Effector memory CD8-positive, alpha-beta T cell (primary cell): ENCODE measurements at regions not wholly inside any gene's neighbourhood (a gene's known extent, or its start where the extent isn't known, plus 50 kb on each side); places are given as distances from the start of the nearest gene placed in this dataset.
"Not testable (repeated sequence)": the region's sequence is repeated elsewhere in the genome, so short reads cannot be mapped to it uniquely, and the experiment has no call there.

Source experiments
- ATAC-seq: fragments of 150-1000 bp; cut with Tn5 transposase; replicated peaks from 2 replicates; pipeline ENCODE4 v1.10.0; 2021; ENCODE audit warnings: mild to moderate bottlenecking, moderate library complexity
- DNase-seq, 3 experiments: peaks; one replicate each; pipeline ENCODE4 v3.0.0; 2021
- H3K27ac Mint-ChIP-seq, 2 donors: one replicate each; pipeline ENCODE4 v1.8.0; 2022; ENCODE audit warnings: mild to moderate bottlenecking in 2 of 2, mixed read lengths in 2 of 2, moderate library complexity in 2 of 2
- H3K27me3 Mint-ChIP-seq, 2 donors: one replicate each; pipeline ENCODE4 v1.8.0; 2022; ENCODE audit warnings: mixed read lengths in 2 of 2
- H3K36me3 Mint-ChIP-seq: one replicate; pipeline ENCODE4 v1.8.0; 2022; ENCODE audit warnings: mild to moderate bottlenecking, moderate library complexity, mixed read lengths; ENCODE audit not compliant: insufficient read depth
- H3K4me1 Mint-ChIP-seq, 2 donors: one replicate each; pipeline ENCODE4 v1.8.0; 2022; ENCODE audit warnings: low read depth in 2 of 2, mixed read lengths in 2 of 2
- H3K4me3 Mint-ChIP-seq, 2 donors: one replicate each; pipeline ENCODE4 v1.8.0; 2022; ENCODE audit warnings: mild to moderate bottlenecking in 2 of 2, mixed read lengths in 2 of 2, moderate library complexity in 2 of 2
- H3K9me3 Mint-ChIP-seq, 2 donors: one replicate each; pipeline ENCODE4 v1.8.0; 2022; ENCODE audit warnings: mixed read lengths in 2 of 2

DNA sequence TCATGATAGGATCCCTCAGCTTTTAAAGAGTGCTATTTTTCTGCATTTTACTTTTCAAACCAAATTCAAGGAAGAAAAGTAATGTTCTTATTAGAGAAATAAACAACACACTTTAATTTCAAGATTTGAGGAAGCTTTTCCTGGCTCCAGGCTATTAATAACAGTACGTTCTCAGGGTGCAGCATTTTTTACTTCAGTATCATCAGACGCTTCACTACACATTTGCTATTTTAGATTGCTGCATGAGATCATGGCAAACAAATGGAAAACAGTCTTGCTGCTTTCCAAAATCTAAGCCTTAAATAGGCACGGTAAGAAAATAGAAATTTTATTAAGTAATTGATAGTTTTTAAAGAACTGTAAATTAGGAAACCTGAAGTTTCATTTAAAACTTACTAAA is 253.6 kb upstream of the EXOC2 start:
- Mint-ChIP-seq H3K4me1 (no peaks in the 10 kb centered on the region), H3K9me3 (peaks cover 0 to 2% of the 10 kb centered on the region in 2 donors), H3K36me3 (no peaks in the 10 kb centered on the region), H3K27me3 (peaks cover 8 to 19% of the 10 kb centered on the region in 2 donors), H3K4me3 (no peak overlapping the region), H3K27ac (no peak overlapping the region)
- DNase-seq (no peak), ATAC-seq (no peak)

DNA sequence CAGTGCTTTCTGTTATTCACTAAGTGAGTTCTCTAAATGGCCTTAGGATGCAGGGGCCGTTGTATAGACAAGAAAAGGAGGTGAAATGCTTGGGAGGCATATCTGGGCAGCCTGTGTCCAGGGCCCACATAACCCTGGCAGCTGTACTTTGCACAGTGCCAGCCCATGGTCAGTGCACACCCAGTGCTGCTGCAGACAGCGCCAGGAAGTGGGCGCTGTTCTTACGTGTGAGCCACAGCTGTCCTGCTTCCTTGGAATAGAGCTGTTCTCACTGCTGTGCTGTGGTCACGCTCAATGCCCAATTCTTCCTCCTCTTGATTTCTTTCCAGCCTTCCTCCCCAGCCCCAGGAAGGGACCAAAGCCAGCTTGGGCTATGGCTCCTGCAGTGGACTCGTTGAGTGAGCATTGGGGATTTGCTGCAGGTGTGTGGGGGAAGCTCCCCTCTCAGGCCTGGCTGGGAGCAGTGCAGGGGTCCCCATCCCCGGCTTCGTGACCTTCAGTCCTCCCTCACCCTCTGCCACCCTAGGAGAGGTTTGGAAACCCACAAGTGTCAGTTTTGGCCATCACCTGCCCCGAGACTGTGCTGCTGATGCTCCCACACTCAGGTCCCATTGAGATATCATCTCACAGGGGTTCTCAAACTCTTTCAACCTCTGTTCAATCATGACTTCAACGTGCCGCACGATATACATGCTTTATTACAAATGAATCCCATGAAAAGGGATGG is 246.8 kb upstream of the EXOC2 start:
- no peak for ATAC-seq
- Mint-ChIP-seq H3K4me1 (no peaks in the 10 kb centered on the region), H3K4me3 (no peak overlapping the region), H3K27me3 (peaks cover 36 to 70% of the 10 kb centered on the region in 2 donors), H3K27ac (no peak overlapping the region), H3K36me3 (no peaks in the 10 kb centered on the region), H3K9me3 (peaks cover 0 to 2% of the 10 kb centered on the region in 2 donors)
- no peak for DNase-seq

DNA sequence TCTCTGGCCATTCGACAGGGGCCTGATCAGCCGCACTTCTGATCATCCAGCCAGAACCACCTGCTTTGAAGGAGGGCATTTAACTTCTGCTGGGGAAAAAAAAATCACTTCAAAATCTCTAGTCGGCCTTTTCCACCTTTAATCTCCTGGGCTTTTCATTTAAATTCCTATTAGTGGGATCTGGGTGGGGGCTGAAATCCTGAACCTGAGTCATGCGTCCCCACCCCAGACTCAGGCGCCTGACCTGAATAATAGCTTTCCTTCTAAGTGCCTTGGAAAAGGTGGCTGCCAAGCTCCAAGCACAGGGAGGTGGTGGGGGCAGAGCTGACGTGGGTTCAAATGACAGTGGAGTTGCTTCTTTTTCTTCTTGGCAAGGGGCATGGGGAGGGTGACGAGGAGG is 246.0 kb upstream of the EXOC2 start:
- no peak for DNase-seq
- Mint-ChIP-seq H3K9me3 (peaks cover 0 to 2% of the 10 kb centered on the region in 2 donors), H3K27ac (no peak overlapping the region)

DNA sequence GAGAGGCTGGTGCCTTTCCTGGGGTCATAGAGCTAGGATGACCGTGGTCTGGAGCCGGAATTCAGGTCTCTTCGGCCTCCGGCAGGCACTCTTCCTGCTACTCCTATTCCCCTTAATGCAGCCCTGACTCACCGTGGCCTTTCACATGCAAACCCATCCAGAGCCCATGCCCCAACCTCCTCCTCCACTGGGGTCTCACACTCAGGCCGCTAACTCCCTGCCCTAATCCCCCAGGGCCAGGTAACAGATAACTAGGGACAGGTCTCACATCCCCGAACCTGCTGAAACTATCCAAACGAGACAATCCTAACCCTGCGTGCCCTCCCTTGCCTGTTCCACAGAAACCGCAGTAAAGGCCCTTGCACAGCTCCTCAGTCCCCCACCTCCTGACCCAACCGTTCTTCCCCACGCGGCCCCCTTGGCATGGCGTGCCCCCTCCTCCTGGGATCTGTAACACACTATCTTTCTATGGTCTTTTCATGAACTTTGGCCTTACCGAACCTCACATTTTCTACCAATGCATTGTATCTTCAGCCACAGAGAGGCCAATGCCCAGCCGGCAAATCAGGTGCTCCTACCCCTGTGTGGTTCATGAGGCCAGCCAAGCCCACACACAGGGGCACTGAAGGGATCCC is 245.4 kb upstream of the EXOC2 start:
- Mint-ChIP-seq H3K27ac (no peak overlapping the region), H3K4me1 (no peaks in the 10 kb centered on the region), H3K4me3 (no peak overlapping the region), H3K27me3 (peaks cover 38 to 79% of the 10 kb centered on the region in 2 donors), H3K9me3 (peaks cover 0 to 2% of the 10 kb centered on the region in 2 donors), H3K36me3 (peaks cover 2% of the 10 kb centered on the region)
- DNase-seq = no peak
- no peak for ATAC-seq

More for the DNA sequence above, 246.0 kb upstream of the EXOC2 start:
- H3K36me3 Mint-ChIP-seq = peaks cover 2% of the 10 kb centered on the region
- H3K27me3 Mint-ChIP-seq = peaks cover 38 to 78% of the 10 kb centered on the region in 2 donors
- ATAC-seq = no peak
- no peaks in the 10 kb centered on the region for H3K4me1 Mint-ChIP-seq
- H3K4me3 Mint-ChIP-seq = no peak overlapping the region

DNA sequence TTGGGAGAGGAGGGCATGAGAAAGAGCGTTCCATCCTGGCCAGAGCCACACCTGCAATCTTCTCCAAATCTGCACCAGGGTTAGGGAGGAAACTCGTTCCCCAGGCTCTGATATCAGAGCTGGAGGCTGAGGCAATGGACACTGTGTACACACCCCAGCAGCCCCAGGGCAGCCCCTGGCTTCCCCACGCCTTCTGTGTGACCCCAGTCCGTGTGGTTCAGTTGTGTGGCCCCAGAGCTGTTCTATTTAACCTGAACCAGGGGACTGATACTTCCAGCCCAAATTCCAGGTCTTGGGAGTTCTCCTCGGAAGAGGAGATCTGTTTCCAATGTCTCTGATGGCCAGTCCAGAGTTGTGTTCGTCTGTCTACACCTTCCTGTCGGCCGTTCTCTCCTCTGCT is 242.6 kb upstream of the EXOC2 start:
- DNase-seq = no peak
- H3K27me3 Mint-ChIP-seq = peaks cover 33 to 57% of the 10 kb centered on the region in 2 donors
- H3K27ac Mint-ChIP-seq = no peak overlapping the region
- no peaks in the 10 kb centered on the region for H3K9me3 Mint-ChIP-seq
- no peak overlapping the region for H3K4me3 Mint-ChIP-seq
- no peak for ATAC-seq
- H3K36me3 Mint-ChIP-seq = peaks cover 2% of the 10 kb centered on the region
- H3K4me1 Mint-ChIP-seq = no peaks in the 10 kb centered on the region

DNA sequence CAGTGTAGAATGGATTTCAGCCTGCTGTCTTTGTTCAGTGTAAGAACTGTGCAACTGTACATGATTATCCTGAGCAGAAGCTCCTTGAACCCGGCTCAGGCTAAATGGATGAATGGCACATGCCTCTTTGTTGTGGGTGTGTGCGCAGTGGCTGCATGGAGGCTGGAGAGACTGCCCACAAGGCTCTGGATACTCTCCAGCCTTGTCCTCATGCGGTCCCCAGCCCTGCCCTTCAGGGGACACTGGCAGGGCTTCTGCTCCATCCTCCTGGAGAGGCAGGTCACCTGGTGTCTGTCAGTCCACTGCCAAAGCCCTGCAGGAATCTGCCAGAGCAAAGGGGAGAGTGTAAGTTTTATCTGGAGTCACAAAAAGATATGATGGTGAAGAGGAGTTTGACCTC is 241.7 kb upstream of the EXOC2 start:
- peaks cover 2% of the 10 kb centered on the region for H3K36me3 Mint-ChIP-seq
- no peak overlapping the region for H3K4me3 Mint-ChIP-seq
- H3K27ac Mint-ChIP-seq = no peak overlapping the region
- DNase-seq (no peak), ATAC-seq (no peak)
- H3K4me1 Mint-ChIP-seq = no peaks in the 10 kb centered on the region
- no peaks in the 10 kb centered on the region for H3K9me3 Mint-ChIP-seq
- peaks cover 24 to 48% of the 10 kb centered on the region in 2 donors for H3K27me3 Mint-ChIP-seq

DNA sequence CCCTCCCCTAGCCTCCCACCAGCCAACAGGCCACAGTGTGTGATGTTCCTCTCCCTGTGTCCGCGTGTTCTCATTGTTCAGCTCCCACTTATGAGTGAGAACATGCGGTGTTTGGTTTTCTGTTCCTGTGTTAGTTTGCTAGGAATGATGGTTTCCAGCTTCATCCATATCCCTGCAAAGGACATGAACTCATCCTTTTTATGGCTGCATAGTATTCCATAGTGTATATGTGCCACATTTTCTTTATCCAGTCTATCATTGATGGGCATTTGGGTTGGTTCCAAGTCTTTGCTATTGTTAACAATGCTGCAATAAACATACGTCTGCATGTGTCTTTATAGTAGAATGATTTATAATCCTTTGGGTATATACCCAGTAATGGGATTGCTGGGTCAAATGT is 239.0 kb upstream of the EXOC2 start:
- not testable (repeated sequence) for H3K4me1 Mint-ChIP-seq, H3K4me3 Mint-ChIP-seq, H3K36me3 Mint-ChIP-seq, DNase-seq, H3K27ac Mint-ChIP-seq, H3K9me3 Mint-ChIP-seq, ATAC-seq
- peaks cover 17 to 31% of the 10 kb centered on the region in 2 donors for H3K27me3 Mint-ChIP-seq

DNA sequence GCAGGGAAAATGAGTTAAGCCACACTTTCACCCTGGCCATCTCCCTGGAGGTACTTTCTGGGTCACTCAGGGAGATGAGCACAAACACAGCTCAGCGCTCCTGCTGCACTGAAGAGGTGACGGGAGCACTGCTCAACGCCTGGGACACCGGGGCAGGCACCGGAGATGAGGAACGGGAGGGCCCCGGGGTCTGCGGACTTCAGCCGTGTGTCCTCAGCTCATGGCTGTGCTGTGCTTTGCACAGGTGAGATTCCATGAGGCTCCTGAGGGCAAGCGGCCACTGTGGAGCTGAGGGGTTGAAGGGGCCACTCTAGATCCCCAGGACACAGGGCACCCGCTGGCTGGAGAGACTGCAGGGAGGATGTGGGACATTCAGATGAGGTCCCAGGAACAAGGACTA is 234.2 kb upstream of the EXOC2 start:
- no peaks in the 10 kb centered on the region for H3K36me3 Mint-ChIP-seq
- peaks cover 34 to 41% of the 10 kb centered on the region in 2 donors for H3K27me3 Mint-ChIP-seq
- peaks cover 2 to 7% of the 10 kb centered on the region in 2 donors for H3K9me3 Mint-ChIP-seq
- no peak for ATAC-seq
- no peak for DNase-seq
- H3K4me1 Mint-ChIP-seq = no peaks in the 10 kb centered on the region
- no peak overlapping the region for H3K27ac Mint-ChIP-seq
- H3K4me3 Mint-ChIP-seq = no peak overlapping the region

DNA sequence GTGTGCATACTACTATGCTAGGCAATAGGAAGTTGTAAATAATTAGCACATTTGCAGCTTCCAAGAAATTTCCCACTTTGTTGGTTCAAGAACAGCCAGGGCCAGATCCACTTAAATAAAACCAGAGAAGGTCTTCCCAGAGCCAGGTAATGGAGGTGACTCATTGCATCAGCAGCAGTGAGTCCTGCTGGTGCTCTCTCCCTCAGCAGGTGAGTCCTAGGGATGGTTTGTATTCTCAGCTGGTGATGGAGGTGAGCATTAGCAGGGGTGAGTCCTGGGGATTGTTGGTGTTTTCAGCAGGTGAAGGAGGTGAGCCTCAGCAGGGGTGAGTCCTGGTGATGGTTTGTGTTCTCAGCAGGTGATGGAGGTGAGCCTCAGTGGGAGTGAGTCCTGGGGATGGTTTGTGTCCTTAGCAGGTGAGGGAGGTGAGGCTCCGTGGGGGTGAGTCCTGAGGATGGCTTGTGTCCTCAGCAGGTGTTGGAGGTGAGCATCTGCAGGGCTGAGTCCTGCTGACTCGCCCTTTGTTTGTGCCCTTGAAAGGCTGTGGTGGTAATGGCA is 232.8 kb upstream of the EXOC2 start:
- Mint-ChIP-seq H3K27me3 (peaks cover 34 to 42% of the 10 kb centered on the region in 2 donors), H3K4me1 (no peaks in the 10 kb centered on the region)

DNA sequence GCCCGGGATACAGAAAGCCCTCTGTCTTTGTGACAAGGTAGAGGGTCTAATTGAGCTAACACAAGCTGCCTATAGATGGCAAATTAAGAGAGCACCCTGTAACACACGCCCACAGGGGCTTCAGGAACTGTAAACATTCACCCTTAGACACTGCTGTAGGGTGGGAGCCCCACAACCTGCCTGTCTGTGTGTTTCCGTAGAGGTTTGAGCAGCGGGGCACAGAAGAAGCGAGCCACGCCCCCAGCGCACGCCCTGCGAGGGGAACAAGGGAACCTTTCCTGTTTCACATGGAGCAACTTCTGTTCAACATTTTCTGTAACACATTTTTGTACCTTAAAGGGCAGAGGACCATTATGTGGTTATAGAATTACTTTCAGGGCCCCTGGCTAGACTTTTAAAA is 231.7 kb upstream of the EXOC2 start:
- Mint-ChIP-seq H3K4me3 (no peak overlapping the region), H3K4me1 (no peaks in the 10 kb centered on the region), H3K27me3 (peaks cover 34 to 42% of the 10 kb centered on the region in 2 donors), H3K27ac (no peak overlapping the region), H3K36me3 (no peaks in the 10 kb centered on the region), H3K9me3 (peaks cover 4 to 15% of the 10 kb centered on the region in 2 donors)
- no peak for DNase-seq
- no peak for ATAC-seq

More for the DNA sequence above, 232.8 kb upstream of the EXOC2 start:
- Mint-ChIP-seq H3K4me3 (no peak overlapping the region), H3K27ac (no peak overlapping the region), H3K9me3 (peaks cover 4 to 15% of the 10 kb centered on the region in 2 donors), H3K36me3 (no peaks in the 10 kb centered on the region)
- ATAC-seq = no peak
- DNase-seq = no peak

DNA sequence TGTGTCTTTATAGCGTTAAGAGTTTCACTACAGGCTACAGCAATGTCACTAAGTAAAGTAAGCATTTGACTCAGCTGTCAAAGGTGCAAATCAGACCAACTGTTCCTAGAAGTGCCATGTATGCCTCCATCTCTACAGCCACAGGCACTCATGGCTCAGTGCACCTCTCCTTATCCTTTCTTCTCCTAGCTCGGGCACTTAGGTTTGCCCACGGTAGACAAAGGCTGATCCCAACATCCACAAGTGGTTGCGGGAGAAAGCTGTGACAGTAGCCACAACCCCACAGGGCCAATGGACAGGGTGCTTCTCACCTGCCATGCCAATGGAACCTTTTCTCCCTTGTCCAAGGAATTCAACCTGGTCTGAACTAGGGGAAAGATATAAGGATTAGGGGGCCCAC is 228.5 kb upstream of the EXOC2 start:
- Mint-ChIP-seq H3K27me3 (peaks cover 30 to 61% of the 10 kb centered on the region in 2 donors), H3K36me3 (no peaks in the 10 kb centered on the region), H3K4me1 (no peaks in the 10 kb centered on the region), H3K27ac (no peak overlapping the region), H3K4me3 (no peak overlapping the region), H3K9me3 (peaks cover 3 to 19% of the 10 kb centered on the region in 2 donors)
- ATAC-seq = no peak
- no peak for DNase-seq

DNA sequence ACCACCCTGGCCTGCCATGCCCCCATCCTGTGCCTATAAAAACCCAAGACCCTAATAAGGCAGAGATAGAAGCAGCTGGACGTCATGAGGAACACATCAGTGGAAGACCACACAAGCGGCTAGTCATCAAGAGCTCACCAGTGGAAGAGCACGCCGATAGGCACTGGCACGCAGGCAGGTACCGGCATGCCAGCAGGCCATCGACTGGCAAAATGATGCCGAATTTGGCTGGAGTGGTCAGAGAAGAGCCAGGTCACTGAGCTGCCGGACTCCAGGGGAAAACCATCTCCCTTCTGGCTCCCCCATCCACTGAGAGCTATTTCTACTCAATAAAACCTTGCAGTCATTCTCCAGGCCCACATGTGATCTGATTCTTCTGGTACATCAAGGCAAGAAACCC is 227.6 kb upstream of the EXOC2 start:
- H3K36me3 Mint-ChIP-seq = peaks cover 3% of the 10 kb centered on the region
- H3K9me3 Mint-ChIP-seq = peaks cover 3 to 19% of the 10 kb centered on the region in 2 donors
- H3K27me3 Mint-ChIP-seq = peaks cover 28 to 62% of the 10 kb centered on the region in 2 donors
- H3K4me3 Mint-ChIP-seq = no peak overlapping the region
- ATAC-seq (no peak), DNase-seq (no peak)
- H3K4me1 Mint-ChIP-seq = no peaks in the 10 kb centered on the region
- no peak overlapping the region for H3K27ac Mint-ChIP-seq

DNA sequence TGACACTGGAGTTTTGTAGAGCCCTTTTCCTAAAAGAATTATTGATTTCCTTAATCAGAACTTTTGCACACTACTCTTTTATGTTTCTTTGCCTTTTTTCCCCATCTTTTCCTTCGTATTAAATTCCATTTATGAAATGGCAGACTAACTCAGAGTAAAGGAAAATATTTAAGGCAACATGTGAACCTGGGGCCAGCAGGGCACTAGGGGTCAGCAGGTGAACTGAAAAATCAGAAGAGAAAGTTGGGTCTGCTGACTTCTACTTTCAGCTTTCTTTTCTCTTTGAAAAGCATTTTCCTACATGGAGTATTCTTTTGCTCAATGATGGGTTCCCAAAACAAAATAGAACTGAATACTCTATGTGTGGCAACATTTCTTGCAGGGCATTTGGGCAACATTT is 226.6 kb upstream of the EXOC2 start:
- H3K27ac Mint-ChIP-seq = no peak overlapping the region
- H3K36me3 Mint-ChIP-seq = peaks cover 3% of the 10 kb centered on the region
- DNase-seq (no peak), ATAC-seq (no peak)
- H3K27me3 Mint-ChIP-seq = peaks cover 20 to 60% of the 10 kb centered on the region in 2 donors
- peaks cover 3 to 19% of the 10 kb centered on the region in 2 donors for H3K9me3 Mint-ChIP-seq
- no peak overlapping the region for H3K4me3 Mint-ChIP-seq
- no peaks in the 10 kb centered on the region for H3K4me1 Mint-ChIP-seq

DNA sequence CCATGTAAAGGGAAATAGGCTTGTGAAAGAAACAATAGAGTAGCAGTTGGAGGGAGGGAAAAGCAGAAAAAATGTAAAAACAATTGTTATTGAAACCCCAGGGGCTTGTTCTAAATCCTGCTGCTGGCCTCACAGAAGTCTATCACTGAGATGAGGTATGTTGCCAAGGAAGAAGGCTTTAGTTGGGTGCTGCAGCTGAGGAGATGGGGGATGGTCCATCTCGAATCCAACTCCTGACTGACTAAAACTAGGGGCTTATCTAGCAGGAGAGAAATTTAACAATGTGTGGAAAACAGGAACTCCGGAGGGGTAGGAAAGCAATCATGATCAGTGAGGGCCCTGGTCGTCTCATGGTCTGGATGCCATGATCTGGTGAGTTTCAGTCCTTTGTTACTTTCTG is 225.0 kb upstream of the EXOC2 start:
- Mint-ChIP-seq H3K27ac (no peak overlapping the region), H3K4me1 (no peaks in the 10 kb centered on the region), H3K27me3 (peaks cover 11 to 58% of the 10 kb centered on the region in 2 donors), H3K36me3 (peaks cover 3% of the 10 kb centered on the region), H3K9me3 (peaks cover 3 to 19% of the 10 kb centered on the region in 2 donors), H3K4me3 (no peak overlapping the region)
- no peak for ATAC-seq
- no peak for DNase-seq
